Thyroid gland (tissue), 4 donors: ENCODE measurements at regions not wholly inside any gene's neighbourhood (a gene's known extent, or its start where the extent isn't known, plus 50 kb on each side); places are given as distances from the start of the nearest gene placed in this dataset.

Source experiments
- DNase-seq, 2 donors: peaks; one replicate each; pipeline ENCODE4 v3.0.0-alpha.2; 2019
- H3K27ac ChIP-seq, 3 donors: fragments of 200-600 bp; sonication (generic); 1 replicate in 2 of 3; 2 replicates in 1 of 3; pipeline ENCODE4 v1.5.1; 2016 to 2019; ENCODE audit warnings: mild to moderate bottlenecking in 1 of 3, moderate library complexity in 1 of 3
- H3K27me3 ChIP-seq: fragments of 200-600 bp; sonication (generic); one replicate; pipeline ENCODE4 v1.5.1; 2019
- H3K36me3 ChIP-seq, 2 donors: fragments of 200-600 bp; sonication (generic); one replicate each; pipeline ENCODE4 v1.5.1; 2016 to 2019
- H3K4me1 ChIP-seq, 2 donors: fragments of 200-600 bp; sonication (generic); one replicate each; pipeline ENCODE4 v1.5.1; 2017 to 2019
- H3K4me3 ChIP-seq, 3 donors: fragments of 200-600 bp; sonication (generic); replicated peaks in 1 of 3; 1 replicate in 2 of 3; 2 replicates in 1 of 3; pipeline ENCODE4 v1.5.1; 2016; ENCODE audit warnings: mild to moderate bottlenecking in 1 of 3
- H3K9me3 ChIP-seq: fragments of 200-600 bp; sonication (generic); one replicate; pipeline ENCODE4 v1.5.1; 2017
- POLR2A ChIP-seq, 2 donors: fragments of 450-650 bp; IDR thresholded peaks; one replicate each; pipeline ENCODE4 v1.6.1; 2017; ENCODE audit warnings: antibody characterized with exemption in 2 of 2, mild to moderate bottlenecking in 2 of 2, moderate library complexity in 1 of 2
- WGBS, 2 donors: methylation state at CpG; one replicate each; pipeline ENCODE4 v1.1.5; 2017; 5-methylcytosine and 5-hydroxymethylcytosine counted together
- intact Hi-C: fragments of 100-400 bp; cut with DNase I; formaldehyde crosslinking; loops from one replicate; pipeline ENCODE4 v1.15.1; 2023
- TF ChIP-seq, protein P1 (sequence below), 6 experiments: fragments of 200-600 bp in 3 of 6; fragments of 450-650 bp in 3 of 6; sonication (generic) in 3 of 6; IDR thresholded peaks; one replicate each; pipeline ENCODE4 v1.5.1; 2016 to 2019; ENCODE audit warnings: antibody characterized with exemption in 6 of 6, mild to moderate bottlenecking in 2 of 6, inconsistent platforms in 1 of 6, moderate library complexity in 1 of 6

GRCh38 chr22:49295851-49296560 lies 531.7 kb downstream of the BRD1 start:
- no peak for DNase-seq

DNA sequence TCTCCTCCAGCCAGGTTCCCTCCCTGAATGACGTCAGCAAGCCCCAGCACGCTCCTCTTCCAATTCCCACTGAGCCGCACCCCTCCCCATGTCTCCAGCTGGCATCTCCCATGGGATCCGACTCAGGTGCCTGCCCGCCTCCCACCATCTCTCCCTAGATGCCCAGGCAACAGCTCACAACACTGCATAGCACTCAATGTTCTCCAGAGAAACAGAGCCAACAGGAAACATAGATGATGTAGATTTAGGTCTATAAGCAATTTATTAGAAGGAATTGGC lies 532.3 kb downstream of the BRD1 start:
- Histone ChIP-seq H3K27ac (no peak overlapping the region), H3K36me3 (no peaks in the 10 kb centered on the region), H3K9me3 (no peaks in the 10 kb centered on the region), H3K4me1 (no peaks in the 10 kb centered on the region), H3K4me3 (no peak overlapping the region), H3K27me3 (no peaks in the 10 kb centered on the region)
- intact Hi-C loops = no loop called here
- TF ChIP-seq, protein P1, sequence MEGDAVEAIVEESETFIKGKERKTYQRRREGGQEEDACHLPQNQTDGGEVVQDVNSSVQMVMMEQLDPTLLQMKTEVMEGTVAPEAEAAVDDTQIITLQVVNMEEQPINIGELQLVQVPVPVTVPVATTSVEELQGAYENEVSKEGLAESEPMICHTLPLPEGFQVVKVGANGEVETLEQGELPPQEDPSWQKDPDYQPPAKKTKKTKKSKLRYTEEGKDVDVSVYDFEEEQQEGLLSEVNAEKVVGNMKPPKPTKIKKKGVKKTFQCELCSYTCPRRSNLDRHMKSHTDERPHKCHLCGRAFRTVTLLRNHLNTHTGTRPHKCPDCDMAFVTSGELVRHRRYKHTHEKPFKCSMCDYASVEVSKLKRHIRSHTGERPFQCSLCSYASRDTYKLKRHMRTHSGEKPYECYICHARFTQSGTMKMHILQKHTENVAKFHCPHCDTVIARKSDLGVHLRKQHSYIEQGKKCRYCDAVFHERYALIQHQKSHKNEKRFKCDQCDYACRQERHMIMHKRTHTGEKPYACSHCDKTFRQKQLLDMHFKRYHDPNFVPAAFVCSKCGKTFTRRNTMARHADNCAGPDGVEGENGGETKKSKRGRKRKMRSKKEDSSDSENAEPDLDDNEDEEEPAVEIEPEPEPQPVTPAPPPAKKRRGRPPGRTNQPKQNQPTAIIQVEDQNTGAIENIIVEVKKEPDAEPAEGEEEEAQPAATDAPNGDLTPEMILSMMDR (IDR thresholded peaks at IDR 0.05) = no peak
- TF ChIP-seq POLR2A (IDR thresholded peaks at IDR 0.05) = no peak
- DNase-seq = no peak
- 89 to 91% methylated on average over 5 of the region's 5 CpGs for WGBS, 2 donors

More at GRCh38 chr22:49295851-49296560, 531.7 kb downstream of the BRD1 start:
- no peak overlapping the region for H3K4me3 ChIP-seq
- WGBS, 2 donors = 81 to 83% methylated on average over 11 to 13 of the region's 18 CpGs
- no peak overlapping the region for H3K27ac ChIP-seq
- intact Hi-C loops = no loop called here
- H3K9me3 ChIP-seq = no peaks in the 10 kb centered on the region
- TF ChIP-seq, protein P1 (IDR thresholded peaks at IDR 0.05) = no peak
- no peak for TF ChIP-seq POLR2A (IDR thresholded peaks at IDR 0.05)
- H3K4me1 ChIP-seq = no peaks in the 10 kb centered on the region
- H3K36me3 ChIP-seq = no peaks in the 10 kb centered on the region
- H3K27me3 ChIP-seq = no peaks in the 10 kb centered on the region

GRCh38 chr22:49294656-49295464 lies 532.8 kb downstream of the BRD1 start:
- 90 to 92% methylated on average over 12 to 14 of the region's 14 CpGs for WGBS, 2 donors
- TF ChIP-seq, protein P1 (IDR thresholded peaks at IDR 0.05) = no peak
- TF ChIP-seq POLR2A (IDR thresholded peaks at IDR 0.05) = no peak
- Histone ChIP-seq H3K4me3 (no peak overlapping the region), H3K9me3 (no peaks in the 10 kb centered on the region), H3K4me1 (no peaks in the 10 kb centered on the region), H3K27me3 (no peaks in the 10 kb centered on the region), H3K36me3 (no peaks in the 10 kb centered on the region), H3K27ac (no peak overlapping the region)
- intact Hi-C loops = no loop called here
- no peak for DNase-seq

DNA sequence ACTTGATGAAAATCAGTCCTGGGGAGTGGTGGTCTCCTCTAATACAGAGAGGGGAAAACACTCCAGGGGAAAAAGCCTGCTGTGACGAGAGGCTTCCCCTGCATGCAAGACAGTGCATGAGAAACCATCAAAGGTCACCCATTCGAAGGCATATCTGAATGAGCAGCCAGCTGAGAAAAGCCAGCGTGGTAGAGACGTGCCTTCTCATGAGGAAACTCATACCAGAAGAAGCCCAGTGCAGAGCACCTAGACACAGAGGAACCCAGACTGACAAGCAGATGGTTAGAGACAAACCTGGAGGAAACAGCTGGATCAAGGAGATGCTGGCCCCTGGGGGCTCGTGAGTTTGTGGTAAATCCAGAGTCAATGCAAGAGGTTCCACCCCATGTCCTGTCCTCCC lies 534.8 kb downstream of the BRD1 start:
- H3K4me3 ChIP-seq = no peak overlapping the region
- TF ChIP-seq POLR2A (IDR thresholded peaks at IDR 0.05) = no peak
- TF ChIP-seq, protein P1 (IDR thresholded peaks at IDR 0.05) = no peak
- DNase-seq = no peak
- H3K9me3 ChIP-seq = no peaks in the 10 kb centered on the region
- H3K36me3 ChIP-seq = no peaks in the 10 kb centered on the region
- H3K27me3 ChIP-seq = no peaks in the 10 kb centered on the region
- intact Hi-C loops = no loop called here
- no peaks in the 10 kb centered on the region for H3K4me1 ChIP-seq
- no peak overlapping the region for H3K27ac ChIP-seq
- 75 to 80% methylated on average over 5 of the region's 5 CpGs for WGBS, 2 donors

DNA sequence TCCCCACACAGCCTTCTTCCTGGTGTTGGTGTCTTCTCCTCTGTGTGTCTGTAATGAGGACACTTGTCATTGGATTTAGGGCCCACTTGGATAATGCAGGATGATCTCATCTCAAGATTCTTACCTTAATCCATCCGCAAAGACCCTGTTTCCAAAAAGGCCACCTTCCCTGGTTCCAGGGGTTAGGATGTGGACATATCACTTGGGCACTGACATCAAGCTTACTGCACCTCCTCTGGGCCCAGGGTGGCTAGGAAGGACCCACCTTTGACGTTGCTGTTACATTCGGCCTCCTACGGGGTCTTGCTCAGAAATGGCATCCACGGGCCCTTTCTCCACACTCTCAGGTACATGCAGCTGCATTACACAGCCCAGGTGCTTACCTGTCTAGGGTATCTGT lies 535.9 kb downstream of the BRD1 start:
- Histone ChIP-seq H3K9me3 (no peaks in the 10 kb centered on the region), H3K36me3 (no peaks in the 10 kb centered on the region), H3K27me3 (no peaks in the 10 kb centered on the region), H3K4me1 (no peaks in the 10 kb centered on the region), H3K4me3 (no peak overlapping the region), H3K27ac (no peak overlapping the region)
- no peak for DNase-seq
- no peak for TF ChIP-seq POLR2A (IDR thresholded peaks at IDR 0.05)
- WGBS, 2 donors = 80 to 84% methylated on average over 5 of the region's 5 CpGs
- intact Hi-C loops = no loop called here
